B cell (primary cell): ENCODE measurements at regions not wholly inside any gene's neighbourhood (a gene's known extent, or its start where the extent isn't known, plus 50 kb on each side); places are given as distances from the start of the nearest gene placed in this dataset.

Experiments
- CTCF ChIP-seq: fragments of 200-600 bp; IDR thresholded peaks from one replicate; pipeline ENCODE4 v1.8.0; 2022; ENCODE audit warnings: antibody characterized with exemption, mild to moderate bottlenecking
- EZH2 ChIP-seq: IDR thresholded peaks from 2 replicates; pipeline ENCODE4 v1.6.1; 2012; ENCODE audit warnings: borderline replicate concordance, low read depth, mild to moderate bottlenecking, moderate library complexity, low read length; ENCODE audit not compliant: insufficient read depth, poor library complexity, severe bottlenecking

- TF ChIP-seq CTCF: no peak
- TF ChIP-seq EZH2: no peak
Measured at GRCh38 chr6:154605178-154605881, 94.8 kb upstream of the CNKSR3 start.
